NT2/D1 (cell line): ENCODE measurements at regions not wholly inside any gene's neighbourhood (a gene's known extent, or its start where the extent isn't known, plus 50 kb on each side); places are given as distances from the start of the nearest gene placed in this dataset.

Experiments
- DNase-seq: peaks from one replicate; pipeline ENCODE4 v3.0.0-alpha.2; 2011; ENCODE audit warnings: low read depth, low spot score
- H3K27me3 ChIP-seq: 2 replicates; pipeline ENCODE4 v1.6.0; 2011; ENCODE audit warnings: mild to moderate bottlenecking; ENCODE audit not compliant: insufficient read length, insufficient read depth
- H3K36me3 ChIP-seq: 2 replicates; pipeline ENCODE4 v1.6.1; 2011; ENCODE audit warnings: mild to moderate bottlenecking, low read length, mixed read lengths; ENCODE audit not compliant: insufficient read depth, insufficient read length
- H3K4me1 ChIP-seq: 2 replicates; pipeline ENCODE4 v1.5.1; 2011; ENCODE audit not compliant: insufficient read depth, insufficient read length
- H3K4me3 ChIP-seq: 2 replicates; pipeline ENCODE4 v1.5.1; 2011; ENCODE audit warnings: low read depth; ENCODE audit not compliant: insufficient read length
- H3K9ac ChIP-seq: 2 replicates; pipeline ENCODE4 v1.6.0; 2011; ENCODE audit warnings: low read depth; ENCODE audit not compliant: insufficient read length
- H3K9me3 ChIP-seq: 2 replicates; pipeline ENCODE4 v1.5.1; 2011; ENCODE audit warnings: mild to moderate bottlenecking, low read length; ENCODE audit not compliant: insufficient read depth
- SUZ12 ChIP-seq: IDR thresholded peaks from 2 replicates; pipeline ENCODE4 v1.6.1; 2011; ENCODE audit not compliant: insufficient read length, insufficient read depth; ENCODE audit errors: extremely low read depth
- YY1 ChIP-seq: IDR thresholded peaks from 2 replicates; pipeline ENCODE4 v1.6.1; 2011; ENCODE audit not compliant: insufficient read length, insufficient read depth
- ZNF274 ChIP-seq: IDR thresholded peaks from 2 replicates; pipeline ENCODE4 v1.6.1; 2011; ENCODE audit warnings: mild to moderate bottlenecking, low read depth, low read length

- H3K9me3 ChIP-seq: no peaks in the 10 kb centered on the region
- TF ChIP-seq SUZ12: no peak
- TF ChIP-seq YY1: no peak
- TF ChIP-seq ZNF274: no peak
Measured at GRCh38 chr14:84125676-84126075, 1404.3 kb upstream of the FLRT2 start.

DNA sequence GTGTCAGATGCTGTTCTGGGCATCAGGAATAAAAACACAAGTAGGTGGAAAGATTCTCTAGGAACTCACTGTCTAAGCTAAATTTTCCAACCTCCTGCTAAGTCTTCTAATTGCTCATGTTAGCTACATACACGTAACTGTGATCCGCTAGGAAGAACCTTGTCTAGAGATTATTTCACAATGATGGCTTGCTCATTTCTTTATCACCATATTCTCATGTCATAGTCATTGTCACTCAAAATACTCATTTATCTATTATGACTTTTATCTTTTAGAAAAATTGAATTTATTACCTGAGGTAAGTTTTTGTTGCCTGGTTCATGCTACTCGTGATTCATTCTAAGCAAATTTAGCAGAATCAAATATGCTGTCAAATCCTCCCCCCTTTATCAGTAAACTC is 1402.4 kb upstream of the FLRT2 start:
- no peak for DNase-seq
- no peaks in the 10 kb centered on the region for H3K4me1 ChIP-seq
- no peaks in the 10 kb centered on the region for H3K36me3 ChIP-seq
- H3K27me3 ChIP-seq: no peaks in the 10 kb centered on the region
- no peak overlapping the region for H3K4me3 ChIP-seq
- no peaks in the 10 kb centered on the region for H3K9me3 ChIP-seq
- H3K9ac ChIP-seq: no peak overlapping the region
- TF ChIP-seq SUZ12 (no peak), YY1 (no peak), ZNF274 (no peak)

More at GRCh38 chr14:84125676-84126075, 1404.3 kb upstream of the FLRT2 start:
- H3K36me3 ChIP-seq: no peaks in the 10 kb centered on the region
- no peak overlapping the region for H3K4me3 ChIP-seq
- H3K9ac ChIP-seq: no peak overlapping the region
- no peaks in the 10 kb centered on the region for H3K27me3 ChIP-seq
- H3K4me1 ChIP-seq: no peaks in the 10 kb centered on the region
- DNase-seq: no peak

- TF ChIP-seq SUZ12 (no peak), ZNF274 (no peak)
- Histone ChIP-seq H3K4me3 (no peak overlapping the region), H3K36me3 (no peaks in the 10 kb centered on the region), H3K9ac (no peak overlapping the region), H3K9me3 (no peaks in the 10 kb centered on the region), H3K27me3 (no peaks in the 10 kb centered on the region), H3K4me1 (no peaks in the 10 kb centered on the region)
- DNase-seq: no peak
Measured at GRCh38 chr14:84128050-84128449, 1401.9 kb upstream of the FLRT2 start.

DNA sequence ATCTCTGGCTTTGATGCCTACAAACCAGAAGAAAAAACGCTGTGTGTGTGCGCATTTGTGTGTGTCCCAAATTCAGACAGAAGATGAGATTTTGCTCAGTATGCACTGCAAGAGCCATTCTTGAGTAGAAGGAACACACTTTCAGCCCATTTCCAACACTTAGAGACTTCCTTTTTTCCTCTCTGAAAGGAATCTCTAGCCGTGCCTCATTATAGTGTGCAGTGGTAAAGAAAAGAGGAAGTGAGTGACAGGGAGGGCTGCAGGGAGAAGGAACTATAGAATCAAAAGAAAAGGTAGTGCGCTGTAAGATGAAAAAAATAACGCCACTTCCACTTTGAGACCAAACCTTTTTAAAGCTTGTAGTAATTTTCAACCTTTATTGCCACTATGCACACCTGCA is 1400.9 kb upstream of the FLRT2 start:
- no peak for TF ChIP-seq SUZ12
- TF ChIP-seq ZNF274: no peak
- no peak for TF ChIP-seq YY1
- no peaks in the 10 kb centered on the region for H3K9me3 ChIP-seq
- no peak for DNase-seq
- no peaks in the 10 kb centered on the region for H3K36me3 ChIP-seq
- no peaks in the 10 kb centered on the region for H3K4me1 ChIP-seq
- H3K27me3 ChIP-seq: no peaks in the 10 kb centered on the region
- H3K4me3 ChIP-seq: no peak overlapping the region
- no peak overlapping the region for H3K9ac ChIP-seq

DNA sequence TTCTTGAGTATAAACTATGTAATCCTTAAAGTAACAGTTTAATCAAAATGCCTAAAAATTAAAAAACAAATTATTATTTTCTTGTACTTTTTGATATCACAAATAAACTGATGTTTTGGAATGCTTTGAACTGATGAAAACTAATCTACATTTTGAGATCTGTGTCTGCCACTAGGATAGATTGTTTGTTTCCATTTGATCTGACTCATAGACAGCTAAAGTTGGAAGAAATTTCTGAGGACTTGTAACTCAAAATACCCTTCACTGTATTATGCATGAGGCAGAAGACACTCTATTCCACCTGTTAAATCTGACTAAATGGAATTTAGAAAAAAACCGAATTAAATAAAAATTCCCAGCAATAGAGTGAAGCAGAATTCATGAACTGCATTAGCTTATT is 1400.0 kb upstream of the FLRT2 start:
- H3K27me3 ChIP-seq: no peaks in the 10 kb centered on the region
- TF ChIP-seq ZNF274 (no peak), SUZ12 (no peak)
- DNase-seq: no peak
- no peaks in the 10 kb centered on the region for H3K36me3 ChIP-seq
- no peak overlapping the region for H3K9ac ChIP-seq
- no peaks in the 10 kb centered on the region for H3K4me1 ChIP-seq
- no peak overlapping the region for H3K4me3 ChIP-seq
- H3K9me3 ChIP-seq: no peaks in the 10 kb centered on the region

GRCh38 chr14:84131924-84132323 is 1398.0 kb upstream of the FLRT2 start:
- H3K4me1 ChIP-seq: no peaks in the 10 kb centered on the region
- H3K9me3 ChIP-seq: no peaks in the 10 kb centered on the region
- H3K4me3 ChIP-seq: no peak overlapping the region
- no peak for TF ChIP-seq ZNF274
- TF ChIP-seq YY1: no peak
- no peak for TF ChIP-seq SUZ12
- H3K27me3 ChIP-seq: no peaks in the 10 kb centered on the region
- no peak overlapping the region for H3K9ac ChIP-seq
- DNase-seq: no peak
- H3K36me3 ChIP-seq: no peaks in the 10 kb centered on the region

DNA sequence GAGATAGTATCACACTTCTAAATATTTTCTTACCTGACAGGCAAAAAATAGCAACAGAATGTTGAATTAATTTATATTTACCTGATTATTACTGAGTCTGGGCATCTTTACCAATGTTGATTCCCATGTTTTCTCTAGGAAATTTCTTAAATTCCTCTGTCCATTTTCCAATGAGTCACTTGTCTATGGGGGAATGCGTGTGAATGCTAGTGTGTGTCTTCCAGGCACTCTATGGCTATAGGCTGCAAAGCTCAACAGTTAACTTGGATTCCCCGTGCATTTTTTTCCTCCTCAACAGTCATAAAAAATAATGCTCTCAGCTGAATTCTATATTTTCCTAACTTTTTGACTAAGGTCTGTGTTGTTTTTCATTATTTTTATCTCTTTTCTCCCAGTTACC is 1385.8 kb upstream of the FLRT2 start:
- Histone ChIP-seq H3K36me3 (no peaks in the 10 kb centered on the region), H3K9me3 (no peaks in the 10 kb centered on the region), H3K4me1 (no peaks in the 10 kb centered on the region), H3K4me3 (no peak overlapping the region), H3K27me3 (no peaks in the 10 kb centered on the region), H3K9ac (no peak overlapping the region)
- DNase-seq: no peak
- TF ChIP-seq YY1: no peak
- TF ChIP-seq SUZ12: no peak
- no peak for TF ChIP-seq ZNF274

GRCh38 chr14:84152452-84152851 is 1377.5 kb upstream of the FLRT2 start:
- Histone ChIP-seq H3K27me3 (no peaks in the 10 kb centered on the region), H3K4me1 (no peaks in the 10 kb centered on the region), H3K9me3 (no peaks in the 10 kb centered on the region), H3K36me3 (no peaks in the 10 kb centered on the region), H3K9ac (no peak overlapping the region), H3K4me3 (no peak overlapping the region)
- no peak for DNase-seq
- TF ChIP-seq YY1 (no peak), ZNF274 (no peak), SUZ12 (no peak)
